ENCODE measurements at regions not wholly inside any gene's neighbourhood (a gene's known extent, or its start where the extent isn't known, plus 50 kb on each side); places are given as distances from the start of the nearest gene placed in this dataset.

DNA sequence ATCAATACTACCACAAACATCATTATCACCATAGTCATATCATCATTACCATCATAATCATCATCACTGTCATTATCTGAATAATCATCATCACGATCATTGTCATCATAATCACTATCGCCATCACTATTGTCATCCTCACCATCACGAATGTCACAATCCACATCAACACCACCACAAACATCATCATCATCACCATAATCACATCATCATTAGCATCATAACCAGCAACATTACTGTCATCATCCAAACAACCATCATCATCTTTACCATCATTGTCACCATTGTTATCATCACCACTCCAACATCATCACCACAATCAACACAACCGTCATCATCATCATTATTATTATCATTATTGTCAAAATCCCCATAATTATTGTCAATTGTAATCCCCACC is 61.2 kb downstream of the MBD3L1 start:
- ATAC-seq (ENCODE audit: low read depth) = no peak
- Histone ChIP-seq H3K9me3 (ENCODE audit: severe bottlenecking) (peaks cover 4% of the 10 kb centered on the region), H3K4me3 (ENCODE audit: severe bottlenecking) (no peak overlapping the region)

DNA sequence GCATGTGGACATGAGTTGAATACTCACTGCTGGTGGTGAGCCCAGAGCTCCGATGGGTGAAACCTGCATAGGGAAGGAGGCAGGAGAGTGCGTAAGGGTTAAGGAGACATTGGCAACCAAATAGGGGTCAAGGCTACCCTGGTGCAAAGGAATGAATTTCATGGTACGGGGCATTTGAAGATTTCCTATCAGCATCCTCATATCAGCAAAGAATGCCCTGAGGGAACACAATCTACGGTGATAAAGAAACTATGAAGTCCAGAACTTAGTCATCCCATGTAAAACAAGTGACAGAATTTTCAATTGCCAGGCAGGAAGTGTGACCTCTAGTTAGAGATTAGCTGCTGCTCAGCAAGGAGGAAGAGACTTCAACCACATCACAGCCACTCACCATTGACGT is 64.9 kb downstream of the MBD3L1 start:
- no peaks in the 10 kb centered on the region for H3K4me1 ChIP-seq (ENCODE audit: insufficient read depth, poor library complexity, severe bottlenecking)
- H3K36me3 ChIP-seq (ENCODE audit: low read depth) = no peaks in the 10 kb centered on the region
- peaks cover 4% of the 10 kb centered on the region for H3K9me3 ChIP-seq (ENCODE audit: severe bottlenecking)
- DNase-seq (ENCODE audit: low spot score) (no peak), ATAC-seq (ENCODE audit: low read depth) (no peak)
- no peak for TF ChIP-seq CTCF (IDR thresholded peaks at IDR 0.05; ENCODE audit: poor library complexity, severe bottlenecking)
- no peaks in the 10 kb centered on the region for H3K27me3 ChIP-seq (ENCODE audit: insufficient read depth, poor library complexity, severe bottlenecking)
- no peak overlapping the region for H3K27ac ChIP-seq (ENCODE audit: poor library complexity, severe bottlenecking)
- H3K4me3 ChIP-seq (ENCODE audit: severe bottlenecking) = no peak overlapping the region

More for the DNA sequence above, 61.2 kb downstream of the MBD3L1 start:
- no peak for TF ChIP-seq CTCF (IDR thresholded peaks at IDR 0.05; ENCODE audit: poor library complexity, severe bottlenecking)
- DNase-seq (ENCODE audit: low spot score) = no peak
- Histone ChIP-seq H3K4me1 (ENCODE audit: insufficient read depth, poor library complexity, severe bottlenecking) (no peaks in the 10 kb centered on the region), H3K27me3 (ENCODE audit: insufficient read depth, poor library complexity, severe bottlenecking) (no peaks in the 10 kb centered on the region), H3K27ac (ENCODE audit: poor library complexity, severe bottlenecking) (no peak overlapping the region), H3K36me3 (ENCODE audit: low read depth) (no peaks in the 10 kb centered on the region)

DNA sequence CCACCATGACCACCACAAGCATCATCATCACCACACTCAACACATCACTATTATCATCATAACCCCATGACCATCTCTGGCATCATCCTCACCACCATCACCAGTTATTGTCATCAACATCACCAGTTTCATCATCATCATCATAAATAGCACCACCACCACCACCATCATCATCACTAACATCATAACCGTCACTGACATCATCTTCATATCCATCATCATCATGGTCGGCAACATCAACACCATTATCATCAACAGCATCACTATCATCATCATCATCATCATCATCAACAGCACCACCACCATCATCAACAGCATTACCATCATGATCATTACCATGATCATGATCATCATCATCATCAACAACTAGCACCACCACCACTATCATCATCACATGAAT is 67.2 kb downstream of the MBD3L1 start:
- ATAC-seq (ENCODE audit: low read depth) = no peak
- H3K9me3 ChIP-seq (ENCODE audit: severe bottlenecking) = peaks cover 2% of the 10 kb centered on the region
- H3K36me3 ChIP-seq (ENCODE audit: low read depth) = no peaks in the 10 kb centered on the region
- H3K27ac ChIP-seq (ENCODE audit: poor library complexity, severe bottlenecking) = no peak overlapping the region
- no peaks in the 10 kb centered on the region for H3K27me3 ChIP-seq (ENCODE audit: insufficient read depth, poor library complexity, severe bottlenecking)
- TF ChIP-seq CTCF (IDR thresholded peaks at IDR 0.05; ENCODE audit: poor library complexity, severe bottlenecking) = no peak
- DNase-seq (ENCODE audit: low spot score) = no peak
- H3K4me3 ChIP-seq (ENCODE audit: severe bottlenecking) = no peak overlapping the region
- H3K4me1 ChIP-seq (ENCODE audit: insufficient read depth, poor library complexity, severe bottlenecking) = no peaks in the 10 kb centered on the region

- DNase-seq (ENCODE audit: low spot score) (no peak), ATAC-seq (ENCODE audit: low read depth) (no peak)
- Histone ChIP-seq H3K27ac (ENCODE audit: poor library complexity, severe bottlenecking) (no peak overlapping the region), H3K4me3 (ENCODE audit: severe bottlenecking) (no peak overlapping the region), H3K27me3 (ENCODE audit: insufficient read depth, poor library complexity, severe bottlenecking) (no peaks in the 10 kb centered on the region), H3K36me3 (ENCODE audit: low read depth) (no peaks in the 10 kb centered on the region), H3K9me3 (ENCODE audit: severe bottlenecking) (no peaks in the 10 kb centered on the region), H3K4me1 (ENCODE audit: insufficient read depth, poor library complexity, severe bottlenecking) (no peaks in the 10 kb centered on the region)
- TF ChIP-seq CTCF (IDR thresholded peaks at IDR 0.05; ENCODE audit: poor library complexity, severe bottlenecking) = no peak
Measured at GRCh38 chr19:8900421-8900820, 68.2 kb downstream of the MBD3L1 start.

DNA sequence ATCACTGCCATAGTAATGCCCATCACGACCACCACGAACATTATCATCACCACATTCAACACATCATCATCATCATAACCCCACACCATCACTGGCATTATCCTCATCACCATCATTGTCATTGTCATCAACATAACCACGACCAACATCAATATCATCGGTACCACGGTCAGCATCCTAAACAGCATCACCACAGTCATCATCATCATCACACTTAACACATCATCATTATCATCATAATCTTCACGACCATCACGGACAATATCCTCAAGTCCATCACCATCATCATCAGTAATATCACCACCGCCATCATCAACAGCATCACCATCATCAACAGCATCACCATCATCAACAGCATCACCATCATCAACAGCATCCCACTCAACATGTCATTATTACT is 70.3 kb downstream of the MBD3L1 start:
- no peak for ATAC-seq (ENCODE audit: low read depth)
- no peaks in the 10 kb centered on the region for H3K9me3 ChIP-seq (ENCODE audit: severe bottlenecking)

More for the DNA sequence above, 70.3 kb downstream of the MBD3L1 start:
- Histone ChIP-seq H3K4me3 (ENCODE audit: severe bottlenecking) (no peak overlapping the region), H3K36me3 (ENCODE audit: low read depth) (no peaks in the 10 kb centered on the region), H3K27me3 (ENCODE audit: insufficient read depth, poor library complexity, severe bottlenecking) (no peaks in the 10 kb centered on the region), H3K4me1 (ENCODE audit: insufficient read depth, poor library complexity, severe bottlenecking) (no peaks in the 10 kb centered on the region), H3K27ac (ENCODE audit: poor library complexity, severe bottlenecking) (no peak overlapping the region)
- no peak for TF ChIP-seq CTCF (IDR thresholded peaks at IDR 0.05; ENCODE audit: poor library complexity, severe bottlenecking)
- no peak for DNase-seq (ENCODE audit: low spot score)
